GM12878 (cell line): ENCODE measurements at regions not wholly inside any gene's neighbourhood (a gene's known extent, or its start where the extent isn't known, plus 50 kb on each side); places are given as distances from the start of the nearest gene placed in this dataset.
"Not testable (repeated sequence)": the region's sequence is repeated elsewhere in the genome, so short reads cannot be mapped to it uniquely, and the experiment has no call there.

Experiments used
- CTCF ChIP-seq, 3 experiments: IDR thresholded peaks in 2 of 3; conservative IDR thresholded peaks in 1 of 3; 2 replicates each; pipeline ENCODE4 v1.5.1; 2011; ENCODE audit warnings: low read depth in 3 of 3, low read length in 3 of 3, mild to moderate bottlenecking in 3 of 3, control low read depth in 2 of 3, moderate library complexity in 2 of 3, inconsistent platforms in 1 of 3, mixed read lengths in 1 of 3; ENCODE audit not compliant: control insufficient read depth in 2 of 3, insufficient read depth in 1 of 3; ENCODE audit errors: extremely low read depth in 1 of 3
- EZH2 ChIP-seq: IDR thresholded peaks from 2 replicates; pipeline ENCODE4 v1.6.1; 2012; ENCODE audit warnings: low read depth, mild to moderate bottlenecking, control low read depth, inconsistent platforms, low read length, borderline replicate concordance; ENCODE audit not compliant: control insufficient read depth

GRCh38 chr9:62833323-62834200 lies 1643.7 kb downstream of the SPATA31A7 start:
- TF ChIP-seq CTCF (IDR thresholded peaks at IDR 0.05 in 2 of 3, conservative IDR thresholded peaks at IDR 0.05 in 1 of 3; ENCODE audit: control insufficient read depth in 2 of 3, extremely low read depth in 1 of 3, insufficient read depth in 1 of 3, low read depth in 3 of 3, low read length in 3 of 3); EZH2: not testable (repeated sequence)
